Activated T-helper 1 cell treated with anti-CD3 and anti-CD28 coated beads, Interleukin-2, amount 50 U/mL, for 16 hours (primary cell): ENCODE measurements at regions not wholly inside any gene's neighbourhood (a gene's known extent, or its start where the extent isn't known, plus 50 kb on each side); places are given as distances from the start of the nearest gene placed in this dataset.
"Not testable (repeated sequence)": the region's sequence is repeated elsewhere in the genome, so short reads cannot be mapped to it uniquely, and the experiment has no call there.

ENCODE experiments used
- DNase-seq, 2 donors: peaks; one replicate each; pipeline ENCODE4 v3.0.0-alpha.2; 2020; ENCODE audit warnings: low read depth in 1 of 2, low spot score in 1 of 2

DNA sequence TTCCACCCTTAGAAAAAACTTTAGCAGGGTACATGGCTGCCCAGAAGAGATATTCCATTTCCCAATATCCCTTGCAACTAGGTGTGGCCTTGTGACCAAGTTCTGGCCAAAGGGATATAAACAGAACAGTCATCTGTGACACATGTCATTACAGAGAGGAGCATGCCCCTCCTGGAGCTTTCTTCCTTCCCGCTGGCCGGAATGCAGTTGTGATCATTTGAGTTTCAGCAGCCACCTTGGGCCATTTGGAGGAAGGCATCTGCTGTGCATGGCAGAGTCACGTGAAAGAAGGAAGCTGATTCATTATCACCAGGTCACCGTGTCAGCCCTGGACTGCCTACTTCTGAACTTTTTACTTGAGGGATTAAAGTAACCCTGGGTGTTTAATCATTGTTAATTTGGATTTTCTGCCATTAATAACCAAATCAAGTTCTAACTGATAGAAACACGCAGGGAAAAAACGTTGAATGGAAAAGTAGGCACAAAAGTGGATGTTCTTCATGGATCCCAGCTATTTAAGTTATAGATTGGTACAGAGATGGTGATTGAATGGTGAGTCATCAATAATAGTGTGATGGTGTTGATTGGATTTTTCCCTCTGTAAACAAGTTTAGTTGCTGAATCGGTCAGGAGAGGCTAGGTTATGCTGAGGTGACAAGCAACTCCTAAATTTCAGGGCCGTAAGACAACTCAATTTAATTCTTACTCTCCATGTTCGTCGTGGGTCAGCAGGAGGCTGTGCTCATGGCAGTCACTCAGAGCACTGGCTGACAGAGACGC is 80.7 kb upstream of the CCDC167 start:
- no peak for DNase-seq

DNA sequence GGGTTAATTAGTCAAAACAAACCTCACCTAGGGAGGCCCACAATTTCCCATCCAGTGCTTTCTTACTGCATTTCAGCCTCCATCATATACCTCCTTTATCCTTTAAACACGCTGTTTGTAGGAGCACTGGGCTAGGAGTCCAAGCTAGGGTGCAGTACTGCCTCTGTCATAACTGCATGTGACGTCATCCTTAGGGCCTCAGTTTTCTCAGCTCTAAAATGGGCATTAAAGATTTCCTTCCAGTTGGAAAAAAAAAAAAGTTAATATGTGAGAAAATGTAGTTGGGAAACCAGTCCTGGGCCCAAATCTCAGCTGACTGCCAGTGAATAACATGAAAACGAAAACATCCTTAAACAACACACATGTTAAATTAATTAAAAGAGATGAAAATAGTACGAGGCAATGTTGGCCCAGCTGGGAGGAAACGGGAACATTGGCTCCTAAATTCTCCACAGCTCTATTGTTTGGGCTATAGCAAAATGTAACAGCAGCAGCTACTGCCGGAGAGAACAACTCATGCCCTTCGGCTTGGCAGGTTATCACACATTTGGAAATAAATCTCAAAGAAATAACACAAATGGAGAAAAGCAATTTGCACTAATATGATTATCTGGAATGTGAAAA is 79.9 kb upstream of the CCDC167 start:
- DNase-seq: no peak

DNA sequence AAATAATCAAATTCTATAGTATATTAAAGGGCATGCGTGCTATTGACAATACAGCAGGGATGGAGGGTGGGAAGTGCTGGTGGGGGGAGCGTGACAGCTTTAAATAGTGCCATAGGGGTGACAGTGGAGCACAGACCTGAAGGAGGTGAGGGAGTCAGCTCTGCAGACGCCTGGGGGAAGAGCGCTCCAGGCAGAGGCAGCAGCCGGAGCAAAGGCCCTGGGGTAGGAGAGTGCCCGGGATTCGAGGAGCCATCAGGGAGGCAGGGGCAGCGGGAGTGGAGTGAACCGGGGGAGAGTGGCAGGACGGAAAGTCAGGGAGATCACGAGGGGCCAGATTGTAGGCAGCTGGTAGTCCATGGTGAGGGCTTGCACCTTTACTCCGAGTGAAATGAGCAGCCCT is 78.4 kb upstream of the CCDC167 start:
- no peak for DNase-seq

DNA sequence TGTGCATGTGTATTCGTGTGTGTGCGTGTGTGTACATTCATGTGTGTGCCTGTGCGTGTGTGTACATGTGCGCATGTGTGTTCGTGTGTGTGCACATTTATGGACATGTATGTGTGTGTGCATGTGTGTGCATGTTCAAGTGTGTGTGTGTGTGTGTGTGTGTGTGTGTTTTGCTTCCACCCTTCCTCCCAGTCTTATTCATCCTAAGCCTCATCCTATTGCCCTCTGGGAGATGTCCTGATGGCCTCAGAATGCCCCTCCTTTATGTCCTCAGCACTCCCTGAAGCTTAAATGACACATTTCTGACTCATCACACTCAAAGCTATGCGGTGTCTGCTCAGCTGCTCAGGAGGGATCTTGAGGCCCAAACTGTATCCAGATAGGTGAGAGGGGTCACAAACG is 76.6 kb upstream of the CCDC167 start:
- no peak for DNase-seq

DNA sequence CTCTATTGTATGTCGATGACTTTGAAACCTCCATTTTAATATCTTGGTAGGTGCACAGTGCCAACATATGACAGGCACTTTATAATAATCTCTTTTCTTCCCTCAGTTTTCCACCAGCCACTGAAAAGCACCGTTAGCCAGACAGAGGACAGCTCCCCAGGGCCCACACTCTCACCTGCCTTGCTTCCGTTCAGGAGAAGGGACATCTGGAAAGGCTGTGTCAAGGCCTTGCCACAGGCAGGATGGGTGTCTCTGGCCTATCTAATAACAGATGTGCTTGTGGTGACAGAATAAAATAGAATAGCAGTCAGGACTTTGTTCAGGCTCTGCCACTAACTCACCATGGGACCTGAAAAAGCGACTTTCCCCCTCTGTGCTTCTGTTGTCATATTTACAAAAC is 75.5 kb upstream of the CCDC167 start:
- DNase-seq: no peak

DNA sequence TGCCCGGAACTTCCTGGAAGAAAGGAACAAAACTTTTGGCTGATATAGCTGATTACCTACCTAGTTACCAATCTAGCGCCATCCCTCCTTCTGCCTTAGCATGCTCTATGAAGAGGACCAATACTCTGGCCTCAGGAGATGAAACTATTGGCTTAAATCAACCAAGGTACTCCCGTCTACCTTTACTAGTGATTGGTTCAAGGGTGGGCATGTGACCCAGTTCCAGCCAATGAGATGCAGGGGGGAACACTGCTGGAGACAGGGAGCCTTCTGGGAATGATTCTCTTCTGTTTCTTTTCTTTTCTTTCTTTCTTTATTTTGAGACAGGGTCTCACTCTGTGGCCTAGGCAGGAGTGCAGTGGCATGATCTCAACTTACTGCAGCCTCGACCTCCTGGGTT is 72.6 kb upstream of the CCDC167 start:
- no peak for DNase-seq

DNA sequence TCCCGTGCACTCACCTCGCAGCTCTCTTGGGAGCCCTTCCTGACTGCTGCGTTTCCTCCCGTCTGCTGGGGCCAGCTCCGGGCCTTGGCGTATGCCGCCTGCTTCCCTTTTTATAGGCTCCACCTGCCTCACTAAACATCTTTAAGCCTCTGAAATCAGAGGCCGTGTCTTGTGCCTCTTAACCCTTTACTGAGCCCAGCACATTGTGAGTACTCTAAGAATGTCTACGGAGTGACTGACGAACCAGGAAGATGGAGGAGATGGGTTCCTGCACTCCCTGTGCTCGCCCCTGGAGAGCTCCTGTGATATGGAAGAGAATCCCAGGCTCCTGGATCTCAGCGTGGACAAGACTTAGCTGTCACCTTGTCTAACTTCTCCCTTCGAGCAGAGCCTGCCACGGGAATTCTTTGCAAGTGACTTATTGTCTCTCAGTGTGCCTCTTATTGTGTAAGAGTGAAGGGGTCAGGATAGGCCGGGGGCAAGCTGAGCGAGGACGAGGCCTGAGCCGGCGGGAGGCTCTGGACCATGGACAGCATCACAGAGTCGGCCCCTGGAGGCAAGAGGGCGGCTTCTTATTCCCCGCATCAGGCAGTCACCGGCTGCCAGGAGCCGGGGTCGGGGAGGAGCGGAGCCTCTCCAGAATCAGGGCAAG is 70.9 kb upstream of the CCDC167 start:
- DNase-seq: no peak

DNA sequence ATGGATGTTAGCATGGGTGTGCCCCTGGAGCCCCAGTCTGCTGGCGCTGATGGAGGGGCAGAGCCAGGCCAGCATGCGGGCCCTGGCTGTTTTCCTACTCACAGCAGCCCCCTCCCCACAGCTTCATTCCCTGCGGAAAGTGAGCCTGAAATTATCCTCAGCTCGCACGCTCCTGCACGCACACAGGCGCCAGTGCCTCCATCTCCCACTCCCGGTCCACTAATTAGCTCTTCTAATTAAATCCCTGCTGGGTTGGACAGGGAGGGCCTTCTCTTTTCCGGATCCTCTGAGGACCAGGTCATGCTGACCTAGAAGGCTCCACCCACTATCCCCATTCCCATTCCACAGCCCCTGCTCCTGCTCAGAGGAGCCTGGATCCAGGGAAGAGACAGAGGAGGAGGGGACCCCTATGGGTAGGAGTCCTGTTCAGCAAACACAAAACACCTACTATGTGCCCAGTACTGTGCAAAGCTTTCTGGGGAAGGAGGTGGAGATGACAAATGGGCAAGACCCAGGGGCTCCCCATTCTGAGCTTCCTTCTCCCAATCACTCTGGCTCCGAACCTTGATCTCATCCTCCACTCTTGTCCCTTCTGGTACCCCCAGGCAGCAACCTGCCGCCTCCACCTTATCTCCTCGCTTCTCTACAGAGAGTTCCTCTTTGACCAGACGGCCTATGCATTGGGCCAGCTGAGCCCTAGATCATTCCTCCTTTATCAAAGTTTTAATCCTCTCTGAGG is 70.2 kb upstream of the CCDC167 start:
- no peak for DNase-seq

DNA sequence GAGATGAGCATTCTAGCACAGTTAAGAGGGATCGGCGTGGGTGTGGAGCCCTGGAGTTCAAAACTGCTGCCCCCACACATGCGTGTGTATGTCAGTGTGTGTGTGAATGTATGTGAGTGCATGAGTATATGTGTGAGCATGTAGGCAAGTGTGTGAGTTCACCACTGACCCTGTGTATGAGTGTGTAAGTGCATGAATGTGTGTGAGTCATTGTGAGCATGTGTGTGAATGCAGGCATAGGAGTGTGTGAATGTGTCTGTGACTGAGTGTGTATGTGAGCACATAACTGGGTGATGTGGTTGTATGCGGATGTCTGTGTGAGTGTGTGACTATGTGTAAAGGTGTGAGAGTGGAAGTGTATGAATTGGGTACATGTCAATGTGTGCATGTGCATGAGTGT is 69.6 kb upstream of the CCDC167 start:
- no peak for DNase-seq

DNA sequence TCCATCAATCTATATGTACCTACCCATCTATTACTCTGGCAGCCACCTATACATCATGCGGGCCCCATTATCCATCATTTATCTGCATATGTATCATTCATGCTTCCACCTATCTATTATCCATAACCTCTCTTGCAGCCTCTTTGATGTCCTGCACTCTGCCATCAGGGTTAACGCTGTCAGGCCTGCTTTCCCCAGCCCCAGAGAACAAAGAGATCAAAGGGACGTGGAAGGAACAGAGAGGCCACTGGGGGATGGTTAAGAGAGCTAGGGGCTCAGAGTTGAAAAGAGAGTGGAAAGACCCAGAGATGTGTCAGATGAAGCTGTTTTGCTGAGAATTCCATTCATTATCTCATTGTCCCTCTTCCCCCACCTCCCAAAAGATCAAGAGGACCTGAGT is 67.3 kb upstream of the CCDC167 start:
- DNase-seq: no peak

DNA sequence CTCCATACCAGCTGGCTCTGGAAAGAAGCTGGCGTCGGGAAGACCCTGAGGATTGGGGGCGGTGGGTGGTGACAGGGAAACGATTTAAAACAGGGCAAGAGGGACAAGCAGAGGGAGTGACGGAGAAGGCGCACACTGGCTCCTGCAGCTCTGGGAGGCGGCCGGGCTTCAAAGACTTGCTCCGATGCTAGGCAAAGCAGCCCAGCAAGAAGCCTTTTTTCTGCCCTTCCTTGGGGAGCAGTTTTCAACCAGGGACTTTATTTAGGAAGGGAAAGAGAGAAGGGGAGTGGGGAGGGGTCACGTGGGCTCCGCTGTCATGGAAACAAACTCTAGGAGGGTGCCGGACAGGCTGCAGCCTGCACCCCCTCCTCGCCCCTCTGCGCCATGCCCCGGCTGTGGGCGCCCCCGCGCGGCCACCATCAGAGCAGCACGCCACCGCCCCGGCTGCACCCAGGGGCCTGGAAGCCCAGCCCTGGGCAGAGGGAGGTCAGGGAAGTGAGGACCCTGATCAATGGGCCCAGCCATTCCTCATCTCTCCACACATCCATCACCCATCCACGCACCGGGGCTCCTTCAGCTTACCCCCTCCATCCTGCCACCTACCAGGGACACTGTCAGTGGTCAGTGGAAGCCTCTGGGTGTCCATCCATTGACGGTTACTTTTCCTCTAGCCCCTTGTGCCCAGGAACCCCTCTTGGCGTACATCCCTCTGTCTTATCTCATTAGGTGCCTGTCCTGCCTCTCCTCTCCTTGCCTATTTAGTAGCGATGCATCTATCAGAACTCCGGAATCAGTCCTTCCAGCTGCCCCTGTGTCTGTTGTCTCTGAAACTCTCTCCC is 66.6 kb upstream of the CCDC167 start:
- DNase-seq: peak; percentile 54 to 62

DNA sequence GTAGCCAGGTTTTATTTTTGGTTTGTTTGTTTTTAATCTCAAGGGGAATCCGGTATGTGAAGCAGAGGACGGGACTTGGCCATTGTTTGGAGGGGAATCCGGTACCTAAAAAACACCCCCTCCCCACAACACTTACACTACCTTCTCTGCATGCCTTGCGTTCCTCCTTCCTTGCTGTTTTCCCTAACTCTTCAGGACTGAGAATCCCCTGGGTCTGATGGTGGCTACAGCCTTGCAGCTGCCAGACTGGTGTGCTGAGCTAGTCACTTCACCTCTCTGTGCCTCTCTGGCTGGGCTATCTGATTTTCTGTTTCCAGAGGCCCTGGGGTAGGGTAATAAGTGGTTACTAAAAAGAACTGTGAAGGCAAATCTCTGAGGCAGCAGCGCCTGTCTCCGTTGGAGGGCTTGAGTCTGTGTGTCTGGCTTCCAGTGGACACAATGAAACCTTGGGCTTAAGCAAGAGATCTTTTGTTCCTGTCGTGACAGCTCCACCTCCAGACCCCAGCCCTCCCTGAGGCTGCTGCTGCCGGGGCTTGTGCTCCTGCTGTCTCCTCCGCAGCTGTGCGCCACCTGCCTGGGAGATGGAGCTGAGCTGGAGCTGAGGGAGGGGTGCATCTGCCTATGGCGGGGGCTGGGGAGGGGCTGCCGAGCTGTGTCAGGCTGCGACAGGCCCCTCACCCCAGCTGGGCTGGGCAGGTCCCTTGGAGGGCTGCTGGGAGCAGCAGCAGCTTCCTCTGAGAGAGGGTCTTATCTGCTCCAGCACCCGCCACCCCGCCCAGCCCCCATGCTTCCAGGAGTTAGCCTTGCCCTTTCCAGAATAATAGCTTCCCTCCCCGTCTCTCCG is 65.8 kb upstream of the CCDC167 start:
- no peak for DNase-seq

DNA sequence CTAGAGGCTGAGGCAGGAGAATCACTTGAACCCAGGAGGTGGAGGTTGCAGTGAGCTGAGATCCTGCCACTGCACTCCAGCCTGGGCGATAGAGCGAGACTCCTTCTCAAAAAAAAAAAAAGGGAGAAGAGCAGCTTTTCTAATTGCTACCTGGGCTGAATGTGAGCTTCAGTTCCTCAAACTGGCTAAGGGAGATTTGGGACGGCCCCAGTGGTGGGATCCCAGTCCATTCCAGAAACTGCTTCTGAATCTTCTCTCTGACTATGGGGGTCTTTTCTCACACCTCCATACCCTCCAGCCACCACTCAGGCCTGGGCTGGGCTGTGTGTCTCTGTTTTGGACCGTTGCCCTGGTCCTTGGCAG is 63.2 kb upstream of the CCDC167 start:
- DNase-seq: not testable (repeated sequence)

DNA sequence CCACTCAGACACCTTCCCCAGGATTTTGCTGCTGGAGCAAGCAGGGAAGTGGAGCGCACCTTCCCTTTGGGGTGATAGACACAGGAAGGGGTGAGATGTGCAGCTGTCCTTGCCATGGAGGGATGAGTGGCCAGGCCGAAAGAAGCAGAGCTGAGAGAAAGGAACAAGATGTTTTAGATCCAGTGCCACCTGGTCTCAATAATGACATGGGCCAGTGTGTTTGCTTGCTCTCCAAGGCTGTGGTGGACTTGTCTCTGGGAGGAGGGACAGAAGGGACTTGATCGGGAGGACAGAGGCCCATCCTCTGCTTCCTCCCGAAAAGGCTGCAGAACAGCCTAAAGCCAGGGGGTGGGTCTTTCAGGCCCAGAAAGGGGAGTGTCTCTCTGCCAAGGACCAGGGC is 61.7 kb upstream of the CCDC167 start:
- DNase-seq: no peak

DNA sequence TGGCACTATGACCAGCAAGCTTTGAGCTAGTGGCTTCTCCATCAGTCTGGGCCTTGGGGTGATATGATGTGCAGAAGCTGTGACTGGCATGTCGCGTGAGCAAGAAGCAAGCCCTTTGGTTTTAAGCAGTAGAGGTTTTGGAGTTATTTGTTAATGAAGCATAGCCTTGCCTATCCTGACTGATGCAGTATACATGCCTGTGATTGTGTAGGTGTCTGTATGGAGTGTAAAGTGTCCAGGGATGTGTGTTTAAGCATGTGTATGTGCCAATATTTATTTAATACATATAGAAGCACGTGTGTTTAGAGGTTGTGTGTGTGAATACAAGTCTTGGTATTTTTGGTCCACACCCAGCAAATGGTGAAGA is 61.0 kb upstream of the CCDC167 start:
- no peak for DNase-seq

DNA sequence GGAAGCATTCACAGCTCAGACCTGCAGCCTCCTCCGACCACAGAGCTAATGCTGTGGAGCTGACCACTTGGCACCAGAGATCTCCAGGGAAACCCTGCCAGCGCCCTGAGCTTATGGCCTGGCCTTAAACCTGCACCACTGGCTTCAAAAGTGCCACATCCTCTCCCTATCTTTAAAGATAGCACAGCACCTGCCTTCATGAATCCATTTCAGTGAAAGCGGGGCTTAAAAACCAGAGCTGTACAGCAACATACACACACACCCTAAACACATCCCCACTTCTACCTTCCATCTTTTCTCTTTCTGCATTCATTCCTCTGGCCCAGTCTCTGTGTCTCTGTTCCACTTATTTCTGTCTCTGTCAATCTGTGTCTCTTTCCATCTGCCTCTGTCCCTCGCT is 59.8 kb upstream of the CCDC167 start:
- DNase-seq: no peak

DNA sequence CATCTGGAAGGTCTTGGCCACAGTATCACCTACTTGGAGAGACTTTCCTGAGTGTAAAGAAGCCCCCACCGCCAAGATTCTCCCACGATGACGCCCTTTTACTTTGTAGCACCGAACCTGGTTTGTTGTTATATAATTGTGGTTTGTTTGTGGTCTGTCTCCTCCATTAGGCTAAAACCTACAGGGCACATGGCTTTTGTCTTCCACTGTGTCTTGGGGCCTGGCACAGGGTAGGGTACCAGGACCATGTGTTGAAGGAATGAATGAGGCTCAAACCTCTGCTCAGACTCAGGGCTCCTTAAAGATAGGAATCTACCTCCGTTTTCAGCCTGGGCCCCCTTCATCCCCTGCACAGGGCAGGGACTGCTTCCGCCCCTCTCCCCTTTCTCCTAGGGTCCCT is 59.4 kb upstream of the CCDC167 start:
- no peak for DNase-seq

DNA sequence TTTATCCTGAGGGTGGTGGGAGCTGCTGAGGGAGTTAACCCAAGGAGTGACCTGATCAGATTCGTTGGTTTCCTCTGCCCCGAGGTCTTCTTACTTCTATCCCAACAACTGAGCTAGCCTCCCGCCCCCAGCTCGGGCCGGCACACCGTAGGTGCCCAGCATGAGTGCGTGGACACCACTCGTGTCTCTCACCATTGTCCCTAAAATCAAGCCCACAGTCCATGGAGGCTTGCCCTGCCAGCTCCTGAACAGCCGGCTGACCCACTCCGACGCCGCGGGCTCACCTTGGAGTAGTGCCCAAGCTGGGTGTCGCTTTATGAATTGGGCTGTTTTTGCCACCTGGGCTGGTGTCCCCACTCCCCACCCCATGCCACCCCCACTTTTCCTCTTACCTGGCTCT is 59.0 kb upstream of the CCDC167 start:
- no peak for DNase-seq

DNA sequence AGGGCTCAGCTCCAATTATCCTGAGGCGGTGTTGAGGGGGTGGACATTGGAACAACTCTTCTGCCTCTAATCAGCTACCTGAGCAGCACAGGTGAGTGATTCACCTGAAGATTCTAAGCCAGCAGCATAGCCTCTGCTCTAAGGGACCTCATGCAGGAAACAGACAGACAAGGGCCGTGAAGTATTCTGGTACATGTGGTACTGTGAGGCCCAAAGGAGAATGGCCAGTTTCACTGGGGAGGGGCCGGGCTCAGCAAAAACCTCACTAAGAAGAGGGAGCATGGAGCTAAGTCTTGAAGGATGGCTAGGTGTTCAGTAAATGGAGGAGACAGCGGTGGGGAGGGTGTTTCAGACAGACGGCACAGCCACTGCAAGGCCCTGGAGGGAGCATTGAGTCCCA is 58.5 kb upstream of the CCDC167 start:
- no peak for DNase-seq

DNA sequence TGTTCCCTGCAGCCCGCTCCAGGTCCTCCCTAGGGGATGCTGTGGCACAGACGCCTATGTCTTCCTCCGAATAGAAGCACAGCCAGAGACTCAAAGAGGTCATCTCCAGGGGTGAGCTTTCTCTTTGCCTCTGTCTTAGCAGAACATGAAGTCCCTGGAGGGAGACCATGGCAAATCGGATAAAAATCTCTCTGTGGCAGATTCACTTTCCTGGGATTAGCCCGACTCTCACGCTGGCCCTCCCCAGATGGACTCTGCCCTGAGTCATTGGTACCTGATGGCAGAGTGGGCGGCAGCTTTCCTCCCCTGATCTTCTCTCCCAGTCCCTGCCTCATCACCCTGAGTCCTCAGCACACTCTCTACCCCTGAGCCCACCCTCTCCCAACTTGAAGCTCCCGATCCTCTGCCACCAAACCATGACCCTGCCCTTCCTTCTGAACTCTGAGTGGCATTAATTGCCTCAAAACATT is 58.0 kb upstream of the CCDC167 start:
- DNase-seq: no peak
